ENCODE measurements at regions not wholly inside any gene's neighbourhood (a gene's known extent, or its start where the extent isn't known, plus 50 kb on each side); places are given as distances from the start of the nearest gene placed in this dataset.

- no peak for TF ChIP-seq GABPB1 (CRISPR knock-in tag; IDR thresholded peaks at IDR 0.05)
- TF ChIP-seq CTCF (IDR thresholded peaks at IDR 0.05): no peak
- TF ChIP-seq ZNF138 (CRISPR knock-in tag; conservative IDR thresholded peaks at IDR 0.05): no peak
- no peak for TF ChIP-seq ZNF281 (CRISPR knock-in tag; IDR thresholded peaks at IDR 0.05)
Observed at GRCh38 chr4:24103434-24104157, 213.7 kb upstream of the PPARGC1A start.
